ENCODE measurements at regions not wholly inside any gene's neighbourhood (a gene's known extent, or its start where the extent isn't known, plus 50 kb on each side); places are given as distances from the start of the nearest gene placed in this dataset.

DNA sequence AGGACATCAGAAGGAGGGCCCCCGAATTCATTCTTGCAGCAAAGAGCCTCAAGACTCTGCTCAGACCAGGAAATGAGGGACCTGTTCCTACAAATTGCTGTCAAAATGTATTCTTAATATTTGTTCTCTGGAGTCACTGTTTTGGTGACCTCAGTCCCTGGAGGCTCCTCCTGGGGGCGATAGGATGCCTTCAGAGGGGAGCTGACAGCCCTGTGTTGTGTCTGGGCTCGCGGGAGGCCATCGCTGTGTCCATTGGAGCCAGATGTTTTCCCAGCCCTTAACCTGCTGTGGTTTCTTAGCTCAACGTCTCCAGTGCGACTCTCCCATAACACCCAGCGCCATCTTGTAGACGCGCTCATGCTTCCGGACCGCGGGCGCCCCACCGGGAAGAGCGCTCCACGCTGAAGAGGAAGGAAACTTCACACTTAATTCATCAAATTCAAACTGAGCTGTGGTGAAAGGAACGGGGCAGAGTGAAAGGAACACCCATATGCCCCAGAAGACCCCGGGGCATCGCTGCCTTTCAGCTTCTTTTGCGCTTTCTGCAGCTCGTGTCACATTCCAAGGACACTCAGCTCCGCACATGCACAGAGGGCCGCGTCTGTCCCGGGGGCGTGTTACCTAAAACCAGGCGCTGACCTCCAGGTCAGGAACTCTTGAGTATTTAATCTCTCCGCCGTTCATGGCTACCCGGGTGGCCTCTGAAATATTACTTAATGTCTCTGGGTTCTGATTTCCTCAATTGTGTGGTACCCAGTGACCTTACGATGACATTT, 112.3 kb upstream of the GDNF start:
- TF ChIP-seq, protein P1, sequence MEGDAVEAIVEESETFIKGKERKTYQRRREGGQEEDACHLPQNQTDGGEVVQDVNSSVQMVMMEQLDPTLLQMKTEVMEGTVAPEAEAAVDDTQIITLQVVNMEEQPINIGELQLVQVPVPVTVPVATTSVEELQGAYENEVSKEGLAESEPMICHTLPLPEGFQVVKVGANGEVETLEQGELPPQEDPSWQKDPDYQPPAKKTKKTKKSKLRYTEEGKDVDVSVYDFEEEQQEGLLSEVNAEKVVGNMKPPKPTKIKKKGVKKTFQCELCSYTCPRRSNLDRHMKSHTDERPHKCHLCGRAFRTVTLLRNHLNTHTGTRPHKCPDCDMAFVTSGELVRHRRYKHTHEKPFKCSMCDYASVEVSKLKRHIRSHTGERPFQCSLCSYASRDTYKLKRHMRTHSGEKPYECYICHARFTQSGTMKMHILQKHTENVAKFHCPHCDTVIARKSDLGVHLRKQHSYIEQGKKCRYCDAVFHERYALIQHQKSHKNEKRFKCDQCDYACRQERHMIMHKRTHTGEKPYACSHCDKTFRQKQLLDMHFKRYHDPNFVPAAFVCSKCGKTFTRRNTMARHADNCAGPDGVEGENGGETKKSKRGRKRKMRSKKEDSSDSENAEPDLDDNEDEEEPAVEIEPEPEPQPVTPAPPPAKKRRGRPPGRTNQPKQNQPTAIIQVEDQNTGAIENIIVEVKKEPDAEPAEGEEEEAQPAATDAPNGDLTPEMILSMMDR (IDR thresholded peaks at IDR 0.05): no peak
- no peak for TF ChIP-seq POLR2A (IDR thresholded peaks at IDR 0.05)

All from thyroid gland (tissue), 4 donors.